ENCODE measurements at regions not wholly inside any gene's neighbourhood (a gene's known extent, or its start where the extent isn't known, plus 50 kb on each side); places are given as distances from the start of the nearest gene placed in this dataset.

DNA sequence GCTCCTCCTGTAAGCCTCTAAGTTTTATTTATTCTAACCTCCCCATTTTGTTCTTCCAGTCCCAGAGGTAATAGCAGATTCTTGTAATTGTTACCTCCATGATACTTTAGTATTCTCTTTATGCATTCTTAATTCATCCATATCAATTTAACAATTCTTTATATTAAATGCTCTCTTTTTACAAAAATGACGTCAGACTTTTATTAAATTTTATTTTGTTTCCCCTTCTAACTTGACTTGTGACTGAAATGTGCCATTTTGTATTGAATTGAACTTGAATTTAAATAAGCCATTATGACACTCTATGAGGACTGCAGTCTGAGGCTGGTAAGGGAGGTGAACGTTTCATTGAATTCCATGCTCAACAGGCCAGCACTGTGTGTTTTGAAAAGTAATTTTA, 60.0 kb upstream of the NUDT10 start:
- TF ChIP-seq, protein P1, sequence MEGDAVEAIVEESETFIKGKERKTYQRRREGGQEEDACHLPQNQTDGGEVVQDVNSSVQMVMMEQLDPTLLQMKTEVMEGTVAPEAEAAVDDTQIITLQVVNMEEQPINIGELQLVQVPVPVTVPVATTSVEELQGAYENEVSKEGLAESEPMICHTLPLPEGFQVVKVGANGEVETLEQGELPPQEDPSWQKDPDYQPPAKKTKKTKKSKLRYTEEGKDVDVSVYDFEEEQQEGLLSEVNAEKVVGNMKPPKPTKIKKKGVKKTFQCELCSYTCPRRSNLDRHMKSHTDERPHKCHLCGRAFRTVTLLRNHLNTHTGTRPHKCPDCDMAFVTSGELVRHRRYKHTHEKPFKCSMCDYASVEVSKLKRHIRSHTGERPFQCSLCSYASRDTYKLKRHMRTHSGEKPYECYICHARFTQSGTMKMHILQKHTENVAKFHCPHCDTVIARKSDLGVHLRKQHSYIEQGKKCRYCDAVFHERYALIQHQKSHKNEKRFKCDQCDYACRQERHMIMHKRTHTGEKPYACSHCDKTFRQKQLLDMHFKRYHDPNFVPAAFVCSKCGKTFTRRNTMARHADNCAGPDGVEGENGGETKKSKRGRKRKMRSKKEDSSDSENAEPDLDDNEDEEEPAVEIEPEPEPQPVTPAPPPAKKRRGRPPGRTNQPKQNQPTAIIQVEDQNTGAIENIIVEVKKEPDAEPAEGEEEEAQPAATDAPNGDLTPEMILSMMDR (IDR thresholded peaks at IDR 0.05; ENCODE audit: borderline replicate concordance, extremely low read depth, low read length, poor library complexity, severe bottlenecking) = no peak
- no peak for TF ChIP-seq EZH2 (IDR thresholded peaks at IDR 0.05; ENCODE audit: borderline replicate concordance, low read depth, low read length, severe bottlenecking)

Data from DND-41 (cell line).